ENCODE measurements at regions not wholly inside any gene's neighbourhood (a gene's known extent, or its start where the extent isn't known, plus 50 kb on each side); places are given as distances from the start of the nearest gene placed in this dataset.

DNA sequence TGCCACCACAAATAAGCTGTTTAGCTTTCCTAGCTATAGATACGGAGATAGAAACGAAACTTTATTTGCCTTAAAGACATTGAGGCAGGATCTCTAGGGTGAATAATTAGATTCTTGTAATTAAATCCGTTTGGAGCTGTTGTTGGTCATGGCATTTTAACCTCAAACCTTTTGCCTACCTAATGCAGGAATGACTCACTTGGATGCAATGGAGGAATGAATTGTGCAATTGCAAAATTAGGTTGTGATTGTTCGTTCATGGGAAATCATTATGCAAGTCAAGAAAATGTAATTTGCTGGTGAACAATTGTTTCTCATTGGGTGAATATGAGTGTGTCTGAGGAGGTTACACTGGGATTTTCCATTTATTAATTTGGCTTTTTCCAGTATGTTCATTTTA is 703.5 kb downstream of the GATA3 start:
- no peak overlapping the region for H2AFZ ChIP-seq (replicated peaks; ENCODE audit: low read length, poor library complexity)
- ChIA-PET POLR2A (ENCODE audit: unreplicated experiment) (no interaction called here), CTCF (interaction anchor here (0.6 kb wide), 1 partner anchor 545 kb away, joined by 3 read pairs; no protein-coding TSS in a partner anchor)
- DNase-seq (no peak), ATAC-seq (ENCODE audit: low read depth) (no peak)
- no peak overlapping the region for H2BK20ac ChIP-seq (ENCODE audit: low read depth, low read length)
- no peaks in the 10 kb centered on the region for H3K4me1 ChIP-seq (ENCODE audit: control insufficient read depth, insufficient read depth, low read length)
- H2AK9ac ChIP-seq (replicated peaks; ENCODE audit: low read depth, low read length, poor library complexity): no peak overlapping the region
- no peaks in the 10 kb centered on the region for H4K20me1 ChIP-seq (ENCODE audit: insufficient read depth, low read length)
- no peak overlapping the region for H3K9ac ChIP-seq (ENCODE audit: low read depth, low read length)
- no peak overlapping the region for H3K27ac ChIP-seq (ENCODE audit: insufficient read depth, low read length)
- intact Hi-C loops (cut with micrococcal nuclease): no loop called here
- no peak overlapping the region for H4K5ac ChIP-seq (ENCODE audit: low read depth, low read length)
- H3K14ac ChIP-seq (replicated peaks; ENCODE audit: low read depth, low read length): no peak overlapping the region
- no peak overlapping the region for H2AK5ac ChIP-seq (ENCODE audit: low read depth, low read length)
- no peak overlapping the region for H2BK120ac ChIP-seq (ENCODE audit: low read depth, low read length)
- no peaks in the 10 kb centered on the region for H3K9me1 ChIP-seq (ENCODE audit: insufficient read depth, low read length)
- H3K4me2 ChIP-seq (ENCODE audit: low read depth, low read length): no peak overlapping the region
- no peak overlapping the region for H3K56ac ChIP-seq (ENCODE audit: extremely low read depth, insufficient read depth, low read length)
- peaks cover 2% of the 10 kb centered on the region; the same call in 1 of the 2 replicates for H3K9me3 ChIP-seq (ENCODE audit: control insufficient read depth, insufficient read depth, low read length)
- H4K91ac ChIP-seq (ENCODE audit: insufficient read depth, low read depth, low read length): no peak overlapping the region
- H3K18ac ChIP-seq (ENCODE audit: low read depth, low read length): no peak overlapping the region
- TF ChIP-seq RFX5 (IDR thresholded peaks at IDR 0.05; ENCODE audit: low read depth, low read length): no peak
- TF ChIP-seq, protein P1, sequence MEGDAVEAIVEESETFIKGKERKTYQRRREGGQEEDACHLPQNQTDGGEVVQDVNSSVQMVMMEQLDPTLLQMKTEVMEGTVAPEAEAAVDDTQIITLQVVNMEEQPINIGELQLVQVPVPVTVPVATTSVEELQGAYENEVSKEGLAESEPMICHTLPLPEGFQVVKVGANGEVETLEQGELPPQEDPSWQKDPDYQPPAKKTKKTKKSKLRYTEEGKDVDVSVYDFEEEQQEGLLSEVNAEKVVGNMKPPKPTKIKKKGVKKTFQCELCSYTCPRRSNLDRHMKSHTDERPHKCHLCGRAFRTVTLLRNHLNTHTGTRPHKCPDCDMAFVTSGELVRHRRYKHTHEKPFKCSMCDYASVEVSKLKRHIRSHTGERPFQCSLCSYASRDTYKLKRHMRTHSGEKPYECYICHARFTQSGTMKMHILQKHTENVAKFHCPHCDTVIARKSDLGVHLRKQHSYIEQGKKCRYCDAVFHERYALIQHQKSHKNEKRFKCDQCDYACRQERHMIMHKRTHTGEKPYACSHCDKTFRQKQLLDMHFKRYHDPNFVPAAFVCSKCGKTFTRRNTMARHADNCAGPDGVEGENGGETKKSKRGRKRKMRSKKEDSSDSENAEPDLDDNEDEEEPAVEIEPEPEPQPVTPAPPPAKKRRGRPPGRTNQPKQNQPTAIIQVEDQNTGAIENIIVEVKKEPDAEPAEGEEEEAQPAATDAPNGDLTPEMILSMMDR (conservative IDR thresholded peaks at IDR 0.05; ENCODE audit: low read depth, low read length): no peak
- TF ChIP-seq MXI1 (IDR thresholded peaks at IDR 0.05; ENCODE audit: borderline replicate concordance, low read depth, low read length): no peak
- no peak for TF ChIP-seq MAFK (IDR thresholded peaks at IDR 0.05; ENCODE audit: low read depth, low read length)
- TF ChIP-seq BHLHE40 (IDR thresholded peaks at IDR 0.05; ENCODE audit: low read depth, low read length): no peak
- TF ChIP-seq, protein P2, sequence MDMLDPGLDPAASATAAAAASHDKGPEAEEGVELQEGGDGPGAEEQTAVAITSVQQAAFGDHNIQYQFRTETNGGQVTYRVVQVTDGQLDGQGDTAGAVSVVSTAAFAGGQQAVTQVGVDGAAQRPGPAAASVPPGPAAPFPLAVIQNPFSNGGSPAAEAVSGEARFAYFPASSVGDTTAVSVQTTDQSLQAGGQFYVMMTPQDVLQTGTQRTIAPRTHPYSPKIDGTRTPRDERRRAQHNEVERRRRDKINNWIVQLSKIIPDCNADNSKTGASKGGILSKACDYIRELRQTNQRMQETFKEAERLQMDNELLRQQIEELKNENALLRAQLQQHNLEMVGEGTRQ (IDR thresholded peaks at IDR 0.05; ENCODE audit: low read depth, low read length): no peak
- TF ChIP-seq, protein P3, sequence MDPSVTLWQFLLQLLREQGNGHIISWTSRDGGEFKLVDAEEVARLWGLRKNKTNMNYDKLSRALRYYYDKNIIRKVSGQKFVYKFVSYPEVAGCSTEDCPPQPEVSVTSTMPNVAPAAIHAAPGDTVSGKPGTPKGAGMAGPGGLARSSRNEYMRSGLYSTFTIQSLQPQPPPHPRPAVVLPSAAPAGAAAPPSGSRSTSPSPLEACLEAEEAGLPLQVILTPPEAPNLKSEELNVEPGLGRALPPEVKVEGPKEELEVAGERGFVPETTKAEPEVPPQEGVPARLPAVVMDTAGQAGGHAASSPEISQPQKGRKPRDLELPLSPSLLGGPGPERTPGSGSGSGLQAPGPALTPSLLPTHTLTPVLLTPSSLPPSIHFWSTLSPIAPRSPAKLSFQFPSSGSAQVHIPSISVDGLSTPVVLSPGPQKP (IDR thresholded peaks at IDR 0.05; ENCODE audit: borderline replicate concordance, low read depth, low read length): no peak
- TF ChIP-seq CEBPB (IDR thresholded peaks at IDR 0.05; ENCODE audit: low read depth, low read length): no peak
- TF ChIP-seq RCOR1 (IDR thresholded peaks at IDR 0.05; ENCODE audit: insufficient replicate concordance, low read length): no peak
- TF ChIP-seq SMC3 (IDR thresholded peaks at IDR 0.05; ENCODE audit: low read depth, low read length): no peak
- TF ChIP-seq MAZ (IDR thresholded peaks at IDR 0.05; ENCODE audit: borderline replicate concordance, low read depth, low read length): no peak
- TF ChIP-seq NFE2L2 (IDR thresholded peaks at IDR 0.05; ENCODE audit: low read depth, low read length): no peak
- H2BK5ac ChIP-seq (ENCODE audit: low read depth, low read length, poor library complexity, severe bottlenecking): no peak overlapping the region
- no peak overlapping the region for H4K8ac ChIP-seq (ENCODE audit: low read depth in 2 of 2, low read length in 2 of 2)
- H2BK15ac ChIP-seq (ENCODE audit: low read depth, low read length): no peak overlapping the region
- no peaks in the 10 kb centered on the region for H3K36me3 ChIP-seq (ENCODE audit: control insufficient read depth, insufficient read depth, low read length)
- 80% methylated on average over 1 of the region's 4 CpGs; no CpG with 5 or more reads in 1 of the 2 experiments for WGBS, 2 experiments (ENCODE audit: extremely low coverage in 2 of 2, insufficient read length in 1 of 2)
- H3K4ac ChIP-seq (ENCODE audit: low read depth, low read length): no peak overlapping the region
- dilution Hi-C loops (cut with HindIII; ENCODE audit: low sequenced_read_pairs, unreplicated experiment): no loop called here
- no peaks in the 10 kb centered on the region for H3K27me3 ChIP-seq (ENCODE audit: control insufficient read depth, insufficient read depth, low read length)
- no TSS peak for BruUV-seq (replicated peaks)
- H3K23ac ChIP-seq (ENCODE audit: low read depth, low read length): no peak overlapping the region
- no peaks in the 10 kb centered on the region for H3K79me1 ChIP-seq (ENCODE audit: low read depth in 1 of 2, low read length in 2 of 2)
- no peak overlapping the region for H3K4me3 ChIP-seq (ENCODE audit: insufficient read depth, low read depth, low read length)
- in situ Hi-C loops (cut with MboI; ENCODE audit: low sequenced_read_pairs): no loop called here

All from IMR-90 (cell line).